GM18870 (cell line): ENCODE measurements at regions not wholly inside any gene's neighbourhood (a gene's known extent, or its start where the extent isn't known, plus 50 kb on each side); places are given as distances from the start of the nearest gene placed in this dataset.
"Not testable (repeated sequence)": the region's sequence is repeated elsewhere in the genome, so short reads cannot be mapped to it uniquely, and the experiment has no call there.

ENCODE experiments used
- ATAC-seq: cut with Tn5 transposase; IDR thresholded peaks from one replicate; pipeline ENCODE4 v1.9.1; 2021; ENCODE audit warnings: moderate library complexity; ENCODE audit not compliant: unreplicated experiment

- ATAC-seq: not testable (repeated sequence)
These were observed 54.9 kb upstream of the NBPF12 start for GRCh38 chr1:146883190-146883589.

GRCh38 chr1:146881096-146881495, 57.0 kb upstream of the NBPF12 start:
- ATAC-seq: not testable (repeated sequence)

DNA sequence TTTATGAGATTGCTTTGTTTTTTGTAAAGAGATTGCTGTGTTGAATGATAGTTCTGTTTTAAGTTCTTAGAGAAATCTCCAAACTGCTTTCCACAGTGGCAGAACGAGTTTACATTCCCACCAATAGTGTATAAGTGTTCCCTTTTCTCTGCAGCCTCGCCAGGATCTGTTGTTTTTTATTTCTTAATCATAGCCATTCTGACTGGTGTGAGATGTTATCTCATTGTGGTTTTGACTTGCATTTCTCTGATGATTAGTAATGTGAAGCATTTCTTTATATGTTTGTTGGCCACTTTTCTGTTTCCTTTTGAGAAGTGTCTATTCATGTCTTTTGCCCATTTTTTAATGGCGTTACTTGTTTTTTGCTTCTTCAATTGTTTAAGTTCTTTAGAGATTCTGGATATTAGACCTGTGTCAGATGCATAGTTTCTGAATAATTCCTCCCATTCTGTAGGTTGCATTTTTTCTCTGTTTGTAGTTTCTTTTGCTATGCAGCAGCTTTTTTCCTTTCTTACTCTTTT, 74.3 kb upstream of the NBPF12 start:
- ATAC-seq: not testable (repeated sequence)

DNA sequence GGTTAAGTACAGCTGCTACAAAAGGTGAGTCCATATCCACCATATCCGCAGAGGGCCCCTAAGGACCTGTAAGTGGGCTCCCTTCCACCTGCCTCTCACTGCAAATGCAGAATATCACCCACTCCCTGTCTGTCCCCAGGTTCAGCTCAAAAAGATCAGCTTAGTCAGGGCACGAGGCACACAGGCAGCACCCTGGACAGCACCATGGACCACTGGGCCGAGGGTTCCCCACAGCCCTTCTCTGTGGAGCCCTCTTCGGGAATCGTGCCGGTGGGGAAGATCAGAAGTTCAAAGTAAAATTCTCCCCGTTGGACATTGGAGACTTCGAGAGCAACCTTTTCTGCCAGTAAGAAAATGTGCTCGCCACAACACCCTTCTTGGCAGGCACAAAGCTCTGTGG, 85.0 kb upstream of the NBPF12 start:
- ATAC-seq: not testable (repeated sequence)

DNA sequence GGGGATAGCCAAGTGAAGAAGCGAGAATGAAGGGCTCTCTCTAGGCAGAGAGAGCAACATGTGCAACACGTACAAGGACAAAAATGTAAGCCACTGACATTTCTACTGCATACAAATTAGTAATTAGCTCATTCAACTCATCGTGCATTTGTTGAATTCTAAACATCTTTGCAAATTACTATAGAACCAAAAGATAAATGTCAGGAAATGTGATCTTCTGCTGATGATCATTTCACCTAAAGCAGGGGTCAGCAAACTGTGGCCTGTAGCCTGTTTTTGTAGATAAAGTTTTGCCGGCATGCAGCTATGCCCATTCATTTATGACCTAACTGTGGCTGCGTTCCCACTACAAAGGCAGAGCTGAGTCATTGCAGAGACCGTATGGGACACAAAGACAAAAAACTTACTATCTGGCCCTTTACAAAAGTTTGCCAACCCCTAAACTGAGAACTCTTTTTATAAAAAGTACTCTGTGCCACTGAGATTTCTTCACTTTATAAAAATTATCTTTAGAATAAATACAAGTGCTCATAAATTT, 87.7 kb upstream of the NBPF12 start:
- not testable (repeated sequence) for ATAC-seq

DNA sequence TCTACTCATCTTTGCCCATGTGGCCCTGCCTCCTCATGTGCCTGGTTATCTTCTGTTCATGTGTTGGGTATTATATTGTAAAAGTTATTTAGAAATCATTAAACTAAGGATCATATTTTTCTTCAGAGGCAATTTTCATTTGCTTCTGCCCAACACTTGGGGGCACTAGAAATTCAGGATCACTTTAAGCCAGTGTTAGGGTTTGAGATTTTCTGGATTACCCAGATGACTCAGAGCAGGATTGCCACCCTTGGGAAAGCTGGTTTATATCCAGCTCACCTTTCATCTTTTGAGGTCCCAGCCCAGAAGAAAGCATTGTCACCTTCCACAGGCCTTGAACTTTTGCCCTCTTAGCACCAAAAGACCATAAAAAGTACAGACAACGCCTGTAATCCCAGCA, 99.4 kb upstream of the NBPF12 start:
- ATAC-seq: not testable (repeated sequence)

- ATAC-seq: not testable (repeated sequence)
These were observed 111.2 kb upstream of the NBPF12 start for GRCh38 chr1:146826957-146827356.

DNA sequence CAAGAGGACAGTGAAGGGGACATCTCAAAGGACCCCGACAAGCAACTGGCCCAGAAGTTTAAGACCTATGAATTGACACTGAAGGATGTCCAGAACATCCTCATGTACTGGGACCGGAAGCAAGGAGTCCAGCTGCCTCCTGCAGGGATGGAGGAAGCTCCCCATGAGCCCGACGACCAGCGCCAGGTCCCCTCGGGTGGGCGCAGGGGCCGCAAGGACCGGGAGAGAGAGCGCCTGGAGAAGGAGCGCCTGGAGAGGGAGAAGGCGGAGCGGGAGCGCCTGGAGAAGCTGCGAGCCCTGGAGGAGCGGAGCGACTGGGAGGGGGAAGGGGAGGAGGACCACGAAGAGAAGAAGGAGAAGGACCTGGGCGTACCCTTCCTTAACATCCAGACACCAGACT, 143.9 kb upstream of the NBPF12 start:
- ATAC-seq: not testable (repeated sequence)

GRCh38 chr1:146792725-146793124, 145.4 kb upstream of the NBPF12 start:
- ATAC-seq: not testable (repeated sequence)

GRCh38 chr1:146784212-146784940, 153.7 kb upstream of the NBPF12 start:
- not testable (repeated sequence) for ATAC-seq

DNA sequence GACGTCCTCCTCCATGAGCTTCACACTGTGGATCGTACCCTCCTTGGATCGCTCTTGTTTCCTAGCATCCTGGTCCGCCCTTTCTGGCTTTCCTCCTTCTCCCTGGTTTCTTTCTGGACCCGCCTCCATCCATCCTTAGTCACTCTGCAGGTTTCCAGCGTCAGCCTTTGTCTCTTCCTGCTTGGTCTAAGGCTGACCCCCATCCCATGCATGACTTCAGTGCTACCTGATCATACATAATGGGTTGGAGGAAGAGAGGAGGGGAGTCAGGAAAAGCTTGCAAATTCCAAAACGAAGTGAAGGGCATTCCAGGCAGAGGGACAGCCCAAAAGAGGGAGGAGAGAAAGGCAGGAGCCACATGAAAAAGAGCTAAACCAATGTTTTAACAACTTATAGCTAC, 156.9 kb upstream of the NBPF12 start:
- not testable (repeated sequence) for ATAC-seq

DNA sequence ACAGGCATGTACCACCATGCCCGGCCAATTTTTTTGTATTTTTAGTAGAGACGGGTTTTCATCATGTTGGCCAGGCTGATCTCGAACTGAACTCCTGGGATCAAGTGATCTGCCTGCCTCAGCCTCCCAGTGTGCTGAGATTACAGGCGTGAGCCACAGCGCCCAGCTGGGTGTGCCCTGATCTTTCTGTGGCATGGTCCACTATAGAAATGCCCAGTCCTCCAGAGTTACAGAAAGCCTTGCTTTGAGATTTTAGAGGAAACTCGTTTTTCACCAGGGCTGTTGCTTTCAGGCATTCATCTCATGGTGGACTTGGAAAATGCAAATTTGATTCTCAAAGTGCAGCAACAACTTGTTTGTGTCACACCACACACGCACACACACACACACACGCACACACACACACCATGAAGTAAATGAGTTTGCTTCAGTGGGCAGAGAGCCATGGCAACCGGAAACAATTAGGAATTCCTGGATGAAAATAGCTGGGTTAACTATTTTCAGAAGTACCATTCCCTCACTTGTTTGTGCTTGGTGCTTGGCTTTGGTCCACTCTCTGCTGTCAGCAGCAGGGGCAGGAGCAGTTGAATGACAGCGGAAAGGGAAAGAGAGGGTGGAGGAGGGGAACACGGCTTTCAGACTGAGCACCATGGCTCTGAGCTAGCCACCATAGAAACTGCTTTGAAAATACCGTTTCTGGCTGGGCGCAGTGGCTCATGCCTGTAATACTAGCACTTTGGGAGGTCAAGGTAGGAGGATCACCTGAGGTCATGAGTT, 160.1 kb upstream of the NBPF12 start:
- not testable (repeated sequence) for ATAC-seq

- not testable (repeated sequence) for ATAC-seq
These were observed 163.1 kb upstream of the NBPF12 start for GRCh38 chr1:146774988-146775387.

DNA sequence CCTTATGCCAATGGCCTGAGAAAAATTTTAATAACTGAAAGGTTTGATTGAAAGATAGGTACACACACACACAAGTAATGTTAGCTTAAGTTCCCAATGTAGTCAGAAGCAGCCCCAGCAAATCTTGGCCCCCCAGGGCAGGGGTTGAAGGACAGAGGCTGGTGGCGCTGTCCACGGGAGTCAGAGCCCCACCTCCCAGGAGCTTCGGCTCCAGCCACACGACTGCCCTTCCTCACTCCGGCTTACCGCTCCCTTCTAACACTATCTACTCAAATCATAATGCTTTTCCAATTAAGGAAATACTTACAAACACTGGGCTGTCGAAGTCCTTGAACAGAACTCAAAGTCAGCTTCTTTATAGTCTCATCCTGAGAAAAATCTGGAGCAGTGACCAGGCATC, 163.9 kb upstream of the NBPF12 start:
- not testable (repeated sequence) for ATAC-seq

GRCh38 chr1:146771409-146771808, 166.7 kb upstream of the NBPF12 start:
- not testable (repeated sequence) for ATAC-seq

- ATAC-seq: not testable (repeated sequence)
These were observed 167.1 kb upstream of the NBPF12 start for GRCh38 chr1:146770998-146771397.

GRCh38 chr1:146763234-146763633, 174.9 kb upstream of the NBPF12 start:
- not testable (repeated sequence) for ATAC-seq

GRCh38 chr1:146756858-146757257, 181.3 kb upstream of the NBPF12 start:
- not testable (repeated sequence) for ATAC-seq

- ATAC-seq: not testable (repeated sequence)
These were observed 189.4 kb upstream of the NBPF12 start for GRCh38 chr1:146748686-146749085.

GRCh38 chr1:146731981-146732680, 206.0 kb upstream of the NBPF12 start:
- ATAC-seq: not testable (repeated sequence)
